ENCODE measurements at regions not wholly inside any gene's neighbourhood (a gene's known extent, or its start where the extent isn't known, plus 50 kb on each side); places are given as distances from the start of the nearest gene placed in this dataset.

DNA sequence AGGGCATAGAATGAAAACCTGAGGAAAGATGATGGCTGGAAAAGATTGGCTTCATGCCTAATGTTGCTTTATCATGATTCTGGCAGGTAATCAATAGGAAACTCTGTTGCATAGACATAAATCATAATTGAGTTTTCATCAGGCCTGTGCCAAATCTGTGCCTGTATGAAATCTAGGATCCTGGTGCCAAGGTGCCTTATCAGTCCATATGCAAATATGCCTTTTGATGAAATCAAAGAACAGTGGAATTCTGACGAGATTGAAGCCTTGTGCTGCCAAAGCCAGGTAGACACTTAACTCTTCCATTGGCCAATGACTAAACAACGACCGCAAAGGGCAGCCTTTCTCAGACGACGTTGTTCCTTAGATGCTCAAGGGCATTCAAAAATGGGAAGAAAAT lies 170.0 kb upstream of the CRIM1 start:
- no peak for TF ChIP-seq EZH2 (IDR thresholded peaks at IDR 0.05; ENCODE audit: low read length, unreplicated experiment)
- TF ChIP-seq, protein P1, sequence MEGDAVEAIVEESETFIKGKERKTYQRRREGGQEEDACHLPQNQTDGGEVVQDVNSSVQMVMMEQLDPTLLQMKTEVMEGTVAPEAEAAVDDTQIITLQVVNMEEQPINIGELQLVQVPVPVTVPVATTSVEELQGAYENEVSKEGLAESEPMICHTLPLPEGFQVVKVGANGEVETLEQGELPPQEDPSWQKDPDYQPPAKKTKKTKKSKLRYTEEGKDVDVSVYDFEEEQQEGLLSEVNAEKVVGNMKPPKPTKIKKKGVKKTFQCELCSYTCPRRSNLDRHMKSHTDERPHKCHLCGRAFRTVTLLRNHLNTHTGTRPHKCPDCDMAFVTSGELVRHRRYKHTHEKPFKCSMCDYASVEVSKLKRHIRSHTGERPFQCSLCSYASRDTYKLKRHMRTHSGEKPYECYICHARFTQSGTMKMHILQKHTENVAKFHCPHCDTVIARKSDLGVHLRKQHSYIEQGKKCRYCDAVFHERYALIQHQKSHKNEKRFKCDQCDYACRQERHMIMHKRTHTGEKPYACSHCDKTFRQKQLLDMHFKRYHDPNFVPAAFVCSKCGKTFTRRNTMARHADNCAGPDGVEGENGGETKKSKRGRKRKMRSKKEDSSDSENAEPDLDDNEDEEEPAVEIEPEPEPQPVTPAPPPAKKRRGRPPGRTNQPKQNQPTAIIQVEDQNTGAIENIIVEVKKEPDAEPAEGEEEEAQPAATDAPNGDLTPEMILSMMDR (conservative IDR thresholded peaks at IDR 0.05; ENCODE audit: low read depth, low read length), result no peak
